Neural progenitor cell (in vitro differentiated cells): ENCODE measurements at regions not wholly inside any gene's neighbourhood (a gene's known extent, or its start where the extent isn't known, plus 50 kb on each side); places are given as distances from the start of the nearest gene placed in this dataset.

Experiments used
- CTCF ChIP-seq: fragments of 200-600 bp; sonication (generic); IDR thresholded peaks from 2 replicates; pipeline ENCODE4 v1.5.1; 2017; ENCODE audit warnings: antibody characterized with exemption, mild to moderate bottlenecking
- EZH2 ChIP-seq: fragments of 200-600 bp; sonication (generic); IDR thresholded peaks from 2 replicates; pipeline ENCODE4 v1.6.1; 2017; ENCODE audit warnings: antibody characterized with exemption, mild to moderate bottlenecking, moderate library complexity

GRCh38 chr20:40882152-40882551 is 146.5 kb upstream of the TOP1 start:
- TF ChIP-seq CTCF (no peak), EZH2 (no peak)
